Mesenchymal stem cell (in vitro differentiated cells and primary cell): ENCODE measurements at regions not wholly inside any gene's neighbourhood (a gene's known extent, or its start where the extent isn't known, plus 50 kb on each side); places are given as distances from the start of the nearest gene placed in this dataset. TPM values are rescaled to one million over a fixed set of nuclear protein-coding genes. Genes with fewer than 3 reads are reported as not detected.

Experiments
- DNase-seq: peaks from one replicate; pipeline ENCODE4 v3.0.0-alpha.2; 2013
- H2AFZ ChIP-seq: one replicate; pipeline ENCODE4 v1.6.1; 2013; ENCODE audit warnings: low read depth, mild to moderate bottlenecking, control low read depth, inconsistent platforms, low read length, moderate library complexity
- H2AK5ac ChIP-seq: 2 replicates; pipeline ENCODE4 v1.6.1; 2013; ENCODE audit warnings: low read length, moderate library complexity, mild to moderate bottlenecking, inconsistent platforms; ENCODE audit not compliant: severe bottlenecking
- H2BK120ac ChIP-seq: one replicate; pipeline ENCODE4 v1.6.1; 2013; ENCODE audit warnings: low read depth, mild to moderate bottlenecking, inconsistent platforms, low read length, moderate library complexity
- H2BK12ac ChIP-seq, 2 experiments: one replicate each; pipeline ENCODE4 v1.6.1; 2013; ENCODE audit warnings: inconsistent platforms in 2 of 2, low read length in 2 of 2, mild to moderate bottlenecking in 2 of 2, moderate library complexity in 2 of 2, control low read depth in 1 of 2
- H2BK15ac ChIP-seq: one replicate; pipeline ENCODE4 v1.6.1; 2013; ENCODE audit warnings: mild to moderate bottlenecking, low read depth, inconsistent platforms; ENCODE audit not compliant: poor library complexity, severe bottlenecking
- H2BK5ac ChIP-seq: 2 replicates; pipeline ENCODE4 v1.6.1; 2013; ENCODE audit warnings: low read depth, mild to moderate bottlenecking, low read length, control low read depth, inconsistent platforms; ENCODE audit not compliant: poor library complexity, severe bottlenecking
- H3K14ac ChIP-seq, 2 experiments: one replicate each; pipeline ENCODE4 v1.6.1; 2013; ENCODE audit warnings: inconsistent platforms in 2 of 2, low read length in 2 of 2, control low read depth in 1 of 2, mild to moderate bottlenecking in 1 of 2, moderate library complexity in 1 of 2
- H3K18ac ChIP-seq, 2 experiments: one replicate each; pipeline ENCODE4 v1.6.1; 2013; ENCODE audit warnings: inconsistent platforms in 2 of 2, low read length in 2 of 2, control low read depth in 1 of 2, low read depth in 1 of 2, mild to moderate bottlenecking in 1 of 2
- H3K23ac ChIP-seq, 2 experiments: one replicate each; pipeline ENCODE4 v1.6.1; 2013; ENCODE audit warnings: inconsistent platforms in 2 of 2, low read length in 2 of 2, mild to moderate bottlenecking in 2 of 2, moderate library complexity in 2 of 2, control low read depth in 1 of 2
- H3K27ac ChIP-seq: 2 replicates; pipeline ENCODE4 v1.5.1; 2013; ENCODE audit warnings: mild to moderate bottlenecking, moderate library complexity, low read length, control low read depth, inconsistent platforms; ENCODE audit not compliant: poor library complexity, severe bottlenecking
- H3K27me3 ChIP-seq, 2 experiments: 2 replicates each; pipeline versions ENCODE4 v1.6.1 to v1.7.0; 2013; ENCODE audit warnings: low read length in 2 of 2, mild to moderate bottlenecking in 2 of 2, moderate library complexity in 2 of 2, control low read depth in 1 of 2, inconsistent platforms in 1 of 2; ENCODE audit not compliant: control insufficient read depth in 1 of 2, insufficient read depth in 1 of 2
- H3K36me3 ChIP-seq, 2 experiments: 2 replicates each; pipeline versions ENCODE4 v1.6.1 to v1.7.0; 2013; ENCODE audit warnings: low read length in 2 of 2, control low read depth in 1 of 2, inconsistent platforms in 1 of 2, low read depth in 1 of 2, mild to moderate bottlenecking in 1 of 2; ENCODE audit not compliant: insufficient read depth in 2 of 2, control insufficient read depth in 1 of 2
- H3K4ac ChIP-seq, 2 experiments: one replicate each; pipeline ENCODE4 v1.6.1; 2013; ENCODE audit warnings: inconsistent platforms in 2 of 2, low read length in 2 of 2, mild to moderate bottlenecking in 2 of 2, moderate library complexity in 2 of 2, control low read depth in 1 of 2, low read depth in 1 of 2
- H3K4me1 ChIP-seq: 2 replicates; pipeline ENCODE4 v1.6.1; 2013; ENCODE audit warnings: low read depth, low read length, control low read depth; ENCODE audit not compliant: control insufficient read depth, insufficient read depth
- H3K4me2 ChIP-seq: 2 replicates; pipeline ENCODE4 v1.6.1; 2013; ENCODE audit warnings: low read length, mild to moderate bottlenecking, inconsistent platforms; ENCODE audit not compliant: poor library complexity, severe bottlenecking
- H3K4me3 ChIP-seq, 2 experiments: 2 replicates each; pipeline versions ENCODE4 v1.5.1 to v1.7.0; 2013; ENCODE audit warnings: low read length in 2 of 2, mild to moderate bottlenecking in 2 of 2, control low read depth in 1 of 2, low read depth in 1 of 2; ENCODE audit not compliant: insufficient read depth in 1 of 2
- H3K79me1 ChIP-seq: replicated peaks from 2 replicates; pipeline ENCODE4 v1.6.1; 2013; ENCODE audit warnings: mild to moderate bottlenecking, control low read depth, low read length, inconsistent platforms; ENCODE audit not compliant: poor library complexity, severe bottlenecking
- H3K9ac ChIP-seq: 2 replicates; pipeline ENCODE4 v1.7.0; 2013; ENCODE audit warnings: mild to moderate bottlenecking, low read length, moderate library complexity
- H3K9me3 ChIP-seq: 2 replicates; pipeline ENCODE4 v1.7.0; 2013; ENCODE audit warnings: mild to moderate bottlenecking, low read length; ENCODE audit not compliant: control insufficient read depth
- H4K8ac ChIP-seq: one replicate; pipeline ENCODE4 v1.6.1; 2013; ENCODE audit warnings: inconsistent platforms, mild to moderate bottlenecking, low read length, moderate library complexity
- H4K91ac ChIP-seq: one replicate; pipeline ENCODE4 v1.6.1; 2013; ENCODE audit warnings: mild to moderate bottlenecking, low read length, inconsistent platforms
- WGBS: methylation state at CpG from one replicate; pipeline ENCODE4 v1.1.7; 2013; ENCODE audit warnings: mixed read lengths; 5-methylcytosine and 5-hydroxymethylcytosine counted together
- small RNA-seq: library from polyadenylated mRNA; stranded (forward); fragments of <200 nt; extraction: miRNeasy Mini kit (QIAGEN cat#:217004); gene quantifications from one replicate; pipeline ENCODE3, GENCODE V24; 2013; ENCODE audit warnings: low read depth

DNA sequence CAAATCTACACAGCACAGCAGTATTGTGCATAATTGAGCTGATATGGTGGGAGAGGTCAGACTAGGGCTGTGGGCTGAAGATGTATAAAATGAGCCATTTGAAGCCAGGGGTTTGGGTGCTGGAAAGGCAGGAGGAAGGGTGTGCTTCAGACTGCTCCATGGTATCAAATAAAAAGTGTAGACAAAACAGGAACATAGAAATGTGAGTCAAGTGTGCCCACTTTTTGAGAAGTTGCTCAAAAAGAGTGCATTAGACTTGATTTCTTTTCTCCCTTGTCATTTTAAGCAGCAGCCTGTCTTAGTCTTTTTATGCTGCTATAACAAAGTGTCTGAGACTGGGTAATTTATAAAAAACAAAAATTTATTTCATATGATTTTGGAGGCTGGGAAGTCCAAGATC is 55.8 kb upstream of the ZFAND5 start:
- Histone ChIP-seq H3K27me3 (no peaks in the 10 kb centered on the region), H3K36me3 (no peaks in the 10 kb centered on the region), H3K4ac (no peak overlapping the region), H3K9ac (no peak overlapping the region), H2BK120ac (no peak overlapping the region), H3K18ac (no peak overlapping the region), H2BK15ac (no peak overlapping the region), H2BK12ac (no peak overlapping the region), H3K79me1 (no peaks in the 10 kb centered on the region), H2AK5ac (no peak overlapping the region), H2BK5ac (no peak overlapping the region), H4K8ac (no peak overlapping the region), H3K4me3 (no peak overlapping the region), H3K14ac (no peak overlapping the region), H3K9me3 (no peaks in the 10 kb centered on the region), H3K4me1 (no peaks in the 10 kb centered on the region), H2AFZ (no peak overlapping the region), H3K4me2 (no peak overlapping the region), H3K27ac (no peak overlapping the region), H3K23ac (no peak overlapping the region), H4K91ac (no peak overlapping the region)
- no peak for DNase-seq

GRCh38 chr9:72415948-72416347 is 50.9 kb upstream of the ZFAND5 start:
- no peak for DNase-seq
- WGBS = 97% methylated on average over 2 of the region's 2 CpGs
- H2BK5ac ChIP-seq = no peak overlapping the region
- H3K4ac ChIP-seq = no peak overlapping the region
- no peaks in the 10 kb centered on the region for H3K79me1 ChIP-seq
- no peak overlapping the region for H4K8ac ChIP-seq
- no peak overlapping the region for H3K4me2 ChIP-seq
- H3K14ac ChIP-seq = no peak overlapping the region
- no peak overlapping the region for H2BK15ac ChIP-seq
- H3K36me3 ChIP-seq = no peaks in the 10 kb centered on the region
- no peak overlapping the region for H3K23ac ChIP-seq
- H4K91ac ChIP-seq = no peak overlapping the region
- H3K9ac ChIP-seq = no peak overlapping the region
- H3K4me3 ChIP-seq = no peak overlapping the region
- H2BK12ac ChIP-seq = no peak overlapping the region
- H3K27ac ChIP-seq = no peak overlapping the region
- H2BK120ac ChIP-seq = no peak overlapping the region
- no peak overlapping the region for H2AFZ ChIP-seq
- H3K4me1 ChIP-seq = no peaks in the 10 kb centered on the region
- H2AK5ac ChIP-seq = no peak overlapping the region
- no peaks in the 10 kb centered on the region for H3K9me3 ChIP-seq
- no peaks in the 10 kb centered on the region for H3K27me3 ChIP-seq
- no peak overlapping the region for H3K18ac ChIP-seq

GRCh38 chr9:72415163-72415562 is 50.2 kb upstream of the ZFAND5 start:
- Histone ChIP-seq H2BK15ac (no peak overlapping the region), H3K4me1 (no peaks in the 10 kb centered on the region), H2BK120ac (no peak overlapping the region), H2AK5ac (no peak overlapping the region), H3K14ac (no peak overlapping the region), H3K9ac (no peak overlapping the region), H3K23ac (no peak overlapping the region), H2BK5ac (no peak overlapping the region), H4K8ac (no peak overlapping the region), H3K18ac (no peak overlapping the region), H3K27ac (no peak overlapping the region), H3K4ac (no peak overlapping the region), H4K91ac (no peak overlapping the region), H3K4me3 (no peak overlapping the region), H3K9me3 (no peaks in the 10 kb centered on the region), H3K79me1 (no peaks in the 10 kb centered on the region), H2AFZ (no peak overlapping the region), H3K27me3 (no peaks in the 10 kb centered on the region), H3K4me2 (no peak overlapping the region), H3K36me3 (no peaks in the 10 kb centered on the region), H2BK12ac (no peak overlapping the region)
- DNase-seq = no peak

Small RNA genes lying in the stretch of these regions (small RNA-seq; reads per million reads assigned to genes)
- gene AL445646.1 = not detected
